Cardiac fibroblast (primary cell): ENCODE measurements at regions not wholly inside any gene's neighbourhood (a gene's known extent, or its start where the extent isn't known, plus 50 kb on each side); places are given as distances from the start of the nearest gene placed in this dataset.

Experiments
- DNase-seq, 2 donors: peaks; one replicate each; pipeline versions ENCODE4 v3.0.0 to v3.0.0-alpha.2; 2010; ENCODE audit warnings: low read depth in 2 of 2
- H3K4me3 ChIP-seq, 2 donors: replicated peaks in 1 of 2; 1 replicate in 1 of 2; 2 replicates in 1 of 2; pipeline ENCODE4 v1.5.1; 2011; ENCODE audit warnings: low read depth in 2 of 2, low read length in 2 of 2, mild to moderate bottlenecking in 2 of 2, moderate library complexity in 1 of 2
- TF ChIP-seq, protein P1 (sequence below): IDR thresholded peaks from one replicate; pipeline ENCODE4 v1.5.1; 2011; ENCODE audit warnings: low read depth, mild to moderate bottlenecking, low read length, inconsistent platforms

DNA sequence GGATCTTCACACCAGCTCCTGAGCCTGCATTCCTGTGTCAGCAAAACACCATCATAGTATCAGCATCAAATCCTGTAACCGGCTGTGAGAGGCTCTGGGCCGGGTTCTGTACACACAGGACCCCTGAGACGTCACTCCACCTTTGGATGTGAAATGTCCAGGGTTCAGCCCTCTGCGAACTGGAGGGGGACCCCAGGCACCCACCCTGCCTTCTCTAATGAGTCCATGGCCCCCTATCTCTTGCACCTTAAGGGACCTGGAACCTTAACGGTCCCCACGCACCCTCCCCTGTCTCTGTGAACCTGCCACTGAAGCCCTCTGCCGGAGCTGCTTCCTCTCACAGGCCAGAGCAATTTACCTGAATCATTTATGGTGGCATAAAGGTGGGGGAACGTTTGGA is 257.8 kb downstream of the NPHP4 start:
- TF ChIP-seq, protein P1, sequence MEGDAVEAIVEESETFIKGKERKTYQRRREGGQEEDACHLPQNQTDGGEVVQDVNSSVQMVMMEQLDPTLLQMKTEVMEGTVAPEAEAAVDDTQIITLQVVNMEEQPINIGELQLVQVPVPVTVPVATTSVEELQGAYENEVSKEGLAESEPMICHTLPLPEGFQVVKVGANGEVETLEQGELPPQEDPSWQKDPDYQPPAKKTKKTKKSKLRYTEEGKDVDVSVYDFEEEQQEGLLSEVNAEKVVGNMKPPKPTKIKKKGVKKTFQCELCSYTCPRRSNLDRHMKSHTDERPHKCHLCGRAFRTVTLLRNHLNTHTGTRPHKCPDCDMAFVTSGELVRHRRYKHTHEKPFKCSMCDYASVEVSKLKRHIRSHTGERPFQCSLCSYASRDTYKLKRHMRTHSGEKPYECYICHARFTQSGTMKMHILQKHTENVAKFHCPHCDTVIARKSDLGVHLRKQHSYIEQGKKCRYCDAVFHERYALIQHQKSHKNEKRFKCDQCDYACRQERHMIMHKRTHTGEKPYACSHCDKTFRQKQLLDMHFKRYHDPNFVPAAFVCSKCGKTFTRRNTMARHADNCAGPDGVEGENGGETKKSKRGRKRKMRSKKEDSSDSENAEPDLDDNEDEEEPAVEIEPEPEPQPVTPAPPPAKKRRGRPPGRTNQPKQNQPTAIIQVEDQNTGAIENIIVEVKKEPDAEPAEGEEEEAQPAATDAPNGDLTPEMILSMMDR, result no peak
- H3K4me3 ChIP-seq, result no peak overlapping the region
- no peak for DNase-seq

DNA sequence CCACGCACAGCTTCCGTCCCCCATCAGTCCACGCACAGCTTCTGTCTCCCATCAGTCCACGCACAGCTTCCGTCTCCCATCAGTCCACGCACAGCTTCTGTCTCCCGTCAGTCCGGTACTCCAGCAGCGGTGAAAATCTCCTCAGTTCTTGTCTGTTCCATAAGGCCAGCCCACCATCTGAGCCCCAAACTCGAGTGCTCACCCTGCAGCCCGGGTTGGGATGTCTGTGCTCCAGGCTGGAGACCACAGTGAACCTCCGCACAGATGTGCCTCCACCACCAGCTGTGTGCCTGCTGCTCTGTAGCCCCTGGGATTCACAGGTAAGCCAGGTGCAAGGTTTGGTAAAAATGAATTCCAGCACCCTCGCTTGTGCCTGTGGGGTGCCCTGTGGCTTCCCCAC is 258.6 kb downstream of the NPHP4 start:
- DNase-seq, result no peak
- TF ChIP-seq, protein P1, result no peak
- H3K4me3 ChIP-seq, result no peak overlapping the region

DNA sequence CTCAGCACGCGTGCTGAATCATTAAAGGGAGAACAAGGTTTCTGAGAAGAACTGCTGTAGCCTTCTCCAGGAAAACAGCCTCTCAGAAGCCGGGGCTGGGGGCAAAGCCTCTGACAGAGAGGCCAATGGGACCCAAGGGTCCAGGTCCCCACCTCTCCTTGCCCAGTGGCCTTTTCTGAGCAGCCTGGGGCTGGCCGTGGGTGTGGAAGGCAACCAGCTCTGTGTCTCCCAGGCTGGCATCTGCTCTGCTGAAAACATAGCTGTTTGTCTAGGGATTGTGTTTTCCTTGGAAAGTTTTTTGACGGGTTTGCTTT is 261.2 kb downstream of the NPHP4 start:
- TF ChIP-seq, protein P1, result no peak
- H3K4me3 ChIP-seq, result no peak overlapping the region
- DNase-seq, result no peak

DNA sequence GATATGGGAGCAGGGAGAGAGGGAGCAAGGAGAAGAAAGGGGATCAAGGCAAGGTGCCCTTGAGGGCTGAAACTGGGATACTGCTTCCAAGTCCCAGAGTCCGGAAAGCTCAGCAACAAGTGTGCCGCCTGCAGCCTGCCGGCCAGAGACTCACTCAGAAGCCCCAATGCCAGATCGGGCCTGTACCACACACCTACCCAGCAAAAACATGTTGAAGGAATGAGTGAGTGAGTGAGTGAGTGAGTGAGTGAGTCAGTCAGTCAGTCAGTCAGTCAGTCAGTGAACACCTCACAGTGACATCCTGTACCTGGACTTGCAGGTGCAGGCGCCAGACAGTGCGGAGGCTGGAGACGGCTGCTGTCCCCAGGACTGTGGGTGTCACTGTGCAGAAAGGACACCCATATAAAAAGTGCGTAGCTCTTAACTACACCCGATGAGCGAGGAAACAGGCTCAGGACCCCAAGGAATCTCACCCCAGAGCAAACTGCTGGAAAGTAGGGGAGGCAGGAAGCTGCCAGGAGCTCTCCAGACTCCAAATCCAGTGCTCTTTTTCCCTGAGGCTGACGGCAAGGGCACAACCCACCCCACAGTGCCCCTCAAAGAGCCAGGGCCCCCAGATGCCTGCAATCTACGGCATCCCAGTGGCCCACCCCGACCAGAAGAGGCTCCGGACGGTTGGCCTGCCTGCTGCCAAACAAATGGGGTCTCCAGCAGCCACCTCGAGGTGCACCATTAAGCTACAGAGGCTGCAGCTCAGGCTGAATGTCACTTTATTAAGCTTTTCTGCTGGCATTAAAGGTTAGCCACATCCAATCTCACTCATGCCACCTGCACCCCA is 261.7 kb downstream of the NPHP4 start:
- TF ChIP-seq, protein P1, result no peak
- DNase-seq, result no peak
- H3K4me3 ChIP-seq, result no peak overlapping the region

DNA sequence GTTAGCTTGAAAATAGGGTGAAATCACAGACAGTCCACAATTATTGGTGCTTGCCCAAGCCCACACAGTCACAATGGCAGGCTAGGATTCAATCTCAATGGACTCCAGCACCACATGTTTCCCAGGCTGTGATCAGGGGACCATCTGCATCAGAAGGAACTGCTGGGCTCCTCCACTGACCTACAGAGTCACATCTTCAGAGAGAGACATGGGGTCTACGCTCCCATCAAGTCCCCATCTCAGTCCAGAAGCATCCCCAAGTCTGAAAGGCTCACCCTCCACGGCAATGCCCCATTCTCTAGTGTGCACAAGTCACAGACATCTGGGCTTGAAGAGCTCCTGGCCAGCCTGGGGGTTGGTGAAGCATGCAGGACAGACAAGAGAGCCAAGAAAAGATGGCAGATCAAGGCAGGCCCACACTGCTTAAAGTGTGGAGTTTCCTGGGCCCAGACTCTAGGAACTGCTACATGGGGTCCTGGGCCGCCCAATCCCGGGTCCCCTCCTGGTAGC is 262.5 kb downstream of the NPHP4 start:
- DNase-seq, result no peak
- H3K4me3 ChIP-seq, result no peak overlapping the region
- TF ChIP-seq, protein P1, result no peak

DNA sequence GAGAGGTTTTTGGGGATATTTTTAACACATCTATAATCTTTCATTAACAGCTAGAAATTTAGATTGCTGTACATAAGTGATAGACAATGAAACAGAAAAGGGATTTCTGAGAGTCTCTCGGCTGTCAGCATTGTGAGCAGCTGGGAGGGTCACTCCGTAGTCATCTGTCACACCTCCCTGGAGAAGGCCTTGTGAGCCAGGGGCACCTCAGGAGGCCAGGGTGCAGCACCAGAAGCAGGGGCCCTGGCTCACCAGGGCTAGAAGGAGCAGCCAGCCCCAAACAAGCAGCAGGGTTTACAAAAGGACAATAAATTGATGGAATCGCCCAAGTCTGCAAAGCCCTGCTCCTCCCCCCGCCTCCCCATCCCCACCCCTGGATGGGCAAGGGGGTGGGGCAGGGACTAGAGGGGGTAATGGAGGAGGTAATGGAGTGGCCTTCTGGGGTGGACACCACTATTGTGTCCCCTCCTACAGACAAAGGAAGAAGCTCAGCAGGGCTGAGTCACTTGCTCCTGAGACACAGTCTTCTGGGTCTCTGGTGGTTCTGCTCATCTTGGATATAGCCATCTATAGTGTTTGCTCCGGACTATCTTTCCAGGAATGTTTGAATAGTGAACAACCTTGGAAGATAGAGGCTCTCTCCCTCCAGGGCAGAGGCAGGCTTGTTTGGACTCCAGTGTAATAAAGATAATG is 263.4 kb downstream of the NPHP4 start:
- no peak for DNase-seq
- TF ChIP-seq, protein P1, result no peak
- no peak overlapping the region for H3K4me3 ChIP-seq
